GM10248 (cell line): ENCODE measurements at regions not wholly inside any gene's neighbourhood (a gene's known extent, or its start where the extent isn't known, plus 50 kb on each side); places are given as distances from the start of the nearest gene placed in this dataset.

ENCODE experiments used
- CTCF ChIA-PET: fragments of 300-600 bp; sonication (Branson Sonifier 250); formaldehyde crosslinking; extraction: SDS; loops from one replicate; lab custom pipeline; 2021; ENCODE audit warnings: antibody characterized with exemption; lab: Yijun Ruan, JAX
- POLR2A ChIA-PET: fragments of 350-650 bp; sonication (Branson Sonifier 250); formaldehyde crosslinking; extraction: SDS; loops from one replicate; lab custom pipeline; 2020; ENCODE audit warnings: antibody characterized with exemption; lab: Yijun Ruan, JAX
- DNase-seq: peaks from one replicate; pipeline ENCODE4 v3.0.0; 2012; ENCODE audit errors: extremely low spot score
- TF ChIP-seq, protein P1 (sequence below): IDR thresholded peaks from 2 replicates; pipeline ENCODE4 v1.5.1; 2012; ENCODE audit warnings: mild to moderate bottlenecking, low read depth; ENCODE audit errors: extremely low read depth, missing control alignments, control extremely low read depth

DNA sequence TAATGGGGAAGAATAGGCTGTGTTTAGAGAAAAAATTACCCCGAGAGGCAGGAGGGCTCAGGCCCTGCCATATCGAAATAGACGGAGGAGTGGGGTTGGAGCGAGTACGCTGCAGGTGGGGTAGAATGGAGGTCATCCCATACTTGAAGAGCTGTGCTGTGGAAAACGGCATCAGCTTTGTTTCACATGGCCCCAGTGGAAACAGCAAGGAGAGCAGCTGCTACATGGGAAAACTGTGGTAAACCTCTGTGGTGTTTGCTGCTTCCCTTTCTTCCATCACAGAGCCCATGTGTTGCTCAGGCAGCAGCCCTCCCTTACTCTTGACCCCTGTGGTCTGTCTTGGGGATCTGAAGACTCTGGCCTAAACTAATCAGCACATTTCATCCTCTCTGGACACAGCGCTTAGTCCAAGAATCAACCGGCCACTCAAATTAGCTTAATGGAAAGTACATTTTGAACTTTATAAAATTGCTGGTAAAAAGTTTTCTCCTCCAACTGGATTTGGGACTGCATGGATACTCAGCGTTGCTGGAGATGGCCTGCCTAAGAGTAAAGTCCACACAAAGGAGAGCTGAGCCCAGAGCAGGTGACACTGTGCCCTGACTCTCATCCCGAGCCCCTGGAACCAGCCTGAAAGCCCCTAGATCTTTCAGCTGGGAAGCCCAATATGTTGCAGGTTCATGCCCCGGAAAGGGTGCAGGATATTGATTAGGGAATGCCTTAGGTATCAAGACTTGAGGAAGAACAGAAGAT, 127.1 kb upstream of the GADD45A start:
- TF ChIP-seq, protein P1, sequence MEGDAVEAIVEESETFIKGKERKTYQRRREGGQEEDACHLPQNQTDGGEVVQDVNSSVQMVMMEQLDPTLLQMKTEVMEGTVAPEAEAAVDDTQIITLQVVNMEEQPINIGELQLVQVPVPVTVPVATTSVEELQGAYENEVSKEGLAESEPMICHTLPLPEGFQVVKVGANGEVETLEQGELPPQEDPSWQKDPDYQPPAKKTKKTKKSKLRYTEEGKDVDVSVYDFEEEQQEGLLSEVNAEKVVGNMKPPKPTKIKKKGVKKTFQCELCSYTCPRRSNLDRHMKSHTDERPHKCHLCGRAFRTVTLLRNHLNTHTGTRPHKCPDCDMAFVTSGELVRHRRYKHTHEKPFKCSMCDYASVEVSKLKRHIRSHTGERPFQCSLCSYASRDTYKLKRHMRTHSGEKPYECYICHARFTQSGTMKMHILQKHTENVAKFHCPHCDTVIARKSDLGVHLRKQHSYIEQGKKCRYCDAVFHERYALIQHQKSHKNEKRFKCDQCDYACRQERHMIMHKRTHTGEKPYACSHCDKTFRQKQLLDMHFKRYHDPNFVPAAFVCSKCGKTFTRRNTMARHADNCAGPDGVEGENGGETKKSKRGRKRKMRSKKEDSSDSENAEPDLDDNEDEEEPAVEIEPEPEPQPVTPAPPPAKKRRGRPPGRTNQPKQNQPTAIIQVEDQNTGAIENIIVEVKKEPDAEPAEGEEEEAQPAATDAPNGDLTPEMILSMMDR, result no peak
- DNase-seq, result no peak
- CTCF ChIA-PET, result interaction anchor here (0.8 to 7.4 kb wide), 19 partner anchors 9 to 211 kb away, joined by 3 to 99 read pairs (median 3); no protein-coding TSS in a partner anchor
- POLR2A ChIA-PET, result no interaction called here

GRCh38 chr1:67558449-67559193, 126.4 kb upstream of the GADD45A start:
- POLR2A ChIA-PET, result no interaction called here
- TF ChIP-seq, protein P1, result no peak
- CTCF ChIA-PET, result interaction anchor here (1.0 to 7.4 kb wide), 12 partner anchors 8 to 210 kb away, joined by 3 to 99 read pairs (median 3); no protein-coding TSS in a partner anchor
- DNase-seq, result no peak

DNA sequence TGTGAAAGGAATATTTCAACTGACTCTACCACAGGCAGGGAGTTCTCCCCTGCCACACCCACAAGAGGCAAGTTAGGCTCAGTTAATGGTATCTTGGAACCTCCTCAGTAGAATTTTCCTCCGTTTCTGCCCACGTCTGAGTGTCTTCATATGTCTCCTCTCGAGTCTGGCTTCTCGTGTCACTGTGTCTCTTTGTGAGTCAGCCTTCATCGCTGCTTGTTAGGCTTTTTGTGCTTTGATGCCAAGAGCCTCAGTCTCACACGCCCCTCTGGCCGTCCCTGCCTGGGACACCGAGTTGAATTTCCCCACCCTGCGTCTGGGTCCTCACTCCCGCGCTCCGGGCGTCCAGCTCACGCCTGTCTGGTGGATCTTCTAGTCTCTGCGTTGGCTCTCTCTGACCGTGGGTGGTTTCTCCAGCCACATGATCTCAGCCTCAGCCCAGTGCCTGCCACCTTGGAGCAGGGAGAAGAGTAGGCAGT, 125.7 kb upstream of the GADD45A start:
- POLR2A ChIA-PET, result no interaction called here
- no peak for DNase-seq
- TF ChIP-seq, protein P1, result no peak
- CTCF ChIA-PET, result interaction anchor here (0.6 to 7.4 kb wide), 8 partner anchors 8 to 201 kb away, joined by 3 to 99 read pairs (median 3); no protein-coding TSS in a partner anchor

DNA sequence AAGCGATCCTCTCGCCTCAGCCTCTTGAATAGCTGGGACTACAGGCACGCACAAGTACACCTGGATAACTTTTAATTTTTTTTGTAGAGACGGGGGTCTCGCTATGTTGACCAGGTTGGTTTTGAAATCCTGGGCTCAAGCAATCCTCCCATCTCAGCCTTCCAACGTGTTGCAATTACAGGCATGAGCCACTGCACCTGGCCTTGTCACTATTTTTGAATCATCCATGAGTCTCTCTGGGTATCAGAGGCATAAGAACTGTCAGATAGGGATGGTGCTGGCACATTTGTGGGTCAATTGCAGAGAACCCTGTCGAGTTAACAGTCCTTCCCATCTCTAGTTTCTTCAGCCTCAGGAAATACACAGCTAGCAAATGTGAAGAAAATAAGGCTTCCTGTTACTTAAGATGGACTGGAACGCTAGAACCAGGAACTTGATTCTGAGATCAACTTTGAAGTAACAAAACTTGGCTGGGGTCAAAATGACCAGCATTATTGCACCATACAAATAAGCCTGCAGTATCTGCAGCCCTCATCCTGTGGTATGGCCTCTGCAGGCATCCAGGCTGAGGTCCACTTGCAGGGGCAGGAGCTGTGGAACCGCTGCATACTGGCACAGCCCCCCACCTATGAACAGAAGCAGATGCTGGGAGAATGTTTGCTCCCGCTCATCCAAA, 124.3 kb upstream of the GADD45A start:
- CTCF ChIA-PET, result interaction anchor here (0.7 to 7.4 kb wide), 27 partner anchors 9 to 345 kb away, joined by 3 to 99 read pairs (median 5); partner anchors contain the start of gene GADD45A
- TF ChIP-seq, protein P1, result no peak
- no peak for DNase-seq
- POLR2A ChIA-PET, result no interaction called here

DNA sequence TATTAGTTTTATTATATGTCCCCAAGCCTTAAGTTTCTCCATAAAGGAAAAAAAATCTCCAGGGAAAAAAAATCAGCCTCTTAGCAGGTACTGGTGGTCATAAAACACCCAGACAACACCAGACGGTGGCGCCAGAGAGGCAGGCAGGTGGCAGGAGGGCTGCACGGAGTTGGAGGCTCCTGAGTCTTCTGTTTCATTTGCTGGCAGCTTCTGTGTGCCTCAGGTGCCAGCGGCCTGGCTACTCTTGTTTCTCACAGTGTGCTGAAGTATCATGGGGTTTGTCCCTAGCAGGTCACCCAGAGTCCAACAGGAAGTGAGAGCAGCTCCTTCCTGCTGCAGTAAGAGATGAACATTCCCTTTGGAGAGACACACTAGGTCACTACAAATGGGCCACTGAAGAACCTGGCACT, 123.3 kb upstream of the GADD45A start:
- DNase-seq, result peak; percentile 78
- CTCF ChIA-PET, result interaction anchor here (0.7 to 7.4 kb wide), 34 partner anchors 10 to 346 kb away, joined by 3 to 99 read pairs (median 4); partner anchors contain the start of gene GADD45A
- TF ChIP-seq, protein P1, result peak; percentile 80
- POLR2A ChIA-PET, result interaction anchor here (0.7 kb wide), 1 partner anchor 123 kb away, joined by 3 read pairs; the partner anchor contains the start of gene GADD45A
